HG03571 (cell line): ENCODE measurements at regions not wholly inside any gene's neighbourhood (a gene's known extent, or its start where the extent isn't known, plus 50 kb on each side); places are given as distances from the start of the nearest gene placed in this dataset.
"Not testable (repeated sequence)": the region's sequence is repeated elsewhere in the genome, so short reads cannot be mapped to it uniquely, and the experiment has no call there.

Source experiments
- ATAC-seq: cut with Tn5 transposase; IDR thresholded peaks from one replicate; pipeline ENCODE4 v1.9.1; 2021; ENCODE audit not compliant: unreplicated experiment

- no peak for ATAC-seq
Observed at GRCh38 chr1:181324797-181325616, 158.3 kb upstream of the CACNA1E start.

GRCh38 chr1:181325765-181326164 lies 157.6 kb upstream of the CACNA1E start:
- not testable (repeated sequence) for ATAC-seq

GRCh38 chr1:181326348-181326747 lies 157.0 kb upstream of the CACNA1E start:
- no peak for ATAC-seq

GRCh38 chr1:181327796-181328195 lies 155.5 kb upstream of the CACNA1E start:
- ATAC-seq = no peak

GRCh38 chr1:181334724-181335123 lies 148.6 kb upstream of the CACNA1E start:
- no peak for ATAC-seq

GRCh38 chr1:181335631-181336030 lies 147.7 kb upstream of the CACNA1E start:
- no peak for ATAC-seq

- no peak for ATAC-seq
Observed at GRCh38 chr1:181341026-181341632, 142.2 kb upstream of the CACNA1E start.

- no peak for ATAC-seq
Observed at GRCh38 chr1:181344091-181344490, 139.2 kb upstream of the CACNA1E start.

- no peak for ATAC-seq
Observed at GRCh38 chr1:181345146-181345545, 138.2 kb upstream of the CACNA1E start.

GRCh38 chr1:181347495-181348390 lies 135.6 kb upstream of the CACNA1E start:
- ATAC-seq = no peak

- no peak for ATAC-seq
Observed at GRCh38 chr1:181349512-181349911, 133.8 kb upstream of the CACNA1E start.

- no peak for ATAC-seq
Observed at GRCh38 chr1:181350131-181350530, 133.2 kb upstream of the CACNA1E start.

- ATAC-seq = no peak
Observed at GRCh38 chr1:181351740-181352139, 131.6 kb upstream of the CACNA1E start.

- ATAC-seq = no peak
Observed at GRCh38 chr1:181352695-181353094, 130.6 kb upstream of the CACNA1E start.

- ATAC-seq = no peak
Observed at GRCh38 chr1:181353526-181353925, 129.8 kb upstream of the CACNA1E start.

GRCh38 chr1:181354865-181355264 lies 128.5 kb upstream of the CACNA1E start:
- ATAC-seq = no peak

- no peak for ATAC-seq
Observed at GRCh38 chr1:181356505-181357340, 126.6 kb upstream of the CACNA1E start.

- no peak for ATAC-seq
Observed at GRCh38 chr1:181359012-181359411, 124.3 kb upstream of the CACNA1E start.

GRCh38 chr1:181364801-181365200 lies 118.5 kb upstream of the CACNA1E start:
- no peak for ATAC-seq

GRCh38 chr1:181366910-181367309 lies 116.4 kb upstream of the CACNA1E start:
- ATAC-seq = no peak

GRCh38 chr1:181369416-181369815 lies 113.9 kb upstream of the CACNA1E start:
- ATAC-seq = no peak
